SK-N-MC (cell line): ENCODE measurements at regions not wholly inside any gene's neighbourhood (a gene's known extent, or its start where the extent isn't known, plus 50 kb on each side); places are given as distances from the start of the nearest gene placed in this dataset.

ENCODE experiments used
- DNase-seq: peaks from one replicate; pipeline ENCODE4 v3.0.0-alpha.2; 2011; ENCODE audit warnings: low read depth, low spot score
- H3K27ac ChIP-seq: fragments of 200-600 bp; sonication (generic); 2 replicates; pipeline ENCODE4 v1.5.1; 2016; ENCODE audit warnings: mixed run types
- H3K36me3 ChIP-seq: fragments of 200-600 bp; sonication (generic); 2 replicates; pipeline ENCODE4 v1.6.1; 2017; ENCODE audit warnings: antibody characterized with exemption, low read length, mixed read lengths; ENCODE audit not compliant: insufficient read depth
- H3K4me3 ChIP-seq: fragments of 200-600 bp; sonication (generic); 2 replicates; pipeline ENCODE4 v1.5.1; 2016
- H3K9ac ChIP-seq: fragments of 200-600 bp; sonication (generic); 2 replicates; pipeline ENCODE4 v1.8.0; 2017; ENCODE audit warnings: mixed run types, mixed read lengths; ENCODE audit not compliant: insufficient read length
- H3K9me3 ChIP-seq: fragments of 200-600 bp; sonication (generic); 2 replicates; pipeline ENCODE4 v1.6.1; 2017; ENCODE audit warnings: low read depth, mild to moderate bottlenecking, antibody characterized with exemption, low read length, moderate library complexity, mixed read lengths
- EZH2 ChIP-seq: fragments of 200-600 bp; sonication (generic); IDR thresholded peaks from one replicate; pipeline ENCODE4 v1.6.1; 2017; ENCODE audit warnings: antibody characterized with exemption
- FOXP2 ChIP-seq: optimal IDR thresholded peaks from 2 replicates; pipeline ENCODE3; 2011; ENCODE audit warnings: mild to moderate bottlenecking, moderate library complexity; ENCODE audit not compliant: insufficient read depth; ENCODE audit errors: extremely low read length, control extremely low read depth
- POLR2AphosphoS5 ChIP-seq: IDR thresholded peaks from 2 replicates; pipeline ENCODE4 v1.6.1; 2012; ENCODE audit warnings: mild to moderate bottlenecking, low read depth, low read length, borderline replicate concordance

GRCh38 chr20:34163307-34163706, 51.3 kb upstream of the EIF2S2 start:
- no peak overlapping the region for H3K4me3 ChIP-seq
- no peaks in the 10 kb centered on the region for H3K9me3 ChIP-seq
- no peak overlapping the region for H3K27ac ChIP-seq
- H3K36me3 ChIP-seq, result no peaks in the 10 kb centered on the region
- no peak for DNase-seq
- TF ChIP-seq POLR2AphosphoS5 (no peak), EZH2 (no peak), FOXP2 (no peak)
- no peak overlapping the region for H3K9ac ChIP-seq

DNA sequence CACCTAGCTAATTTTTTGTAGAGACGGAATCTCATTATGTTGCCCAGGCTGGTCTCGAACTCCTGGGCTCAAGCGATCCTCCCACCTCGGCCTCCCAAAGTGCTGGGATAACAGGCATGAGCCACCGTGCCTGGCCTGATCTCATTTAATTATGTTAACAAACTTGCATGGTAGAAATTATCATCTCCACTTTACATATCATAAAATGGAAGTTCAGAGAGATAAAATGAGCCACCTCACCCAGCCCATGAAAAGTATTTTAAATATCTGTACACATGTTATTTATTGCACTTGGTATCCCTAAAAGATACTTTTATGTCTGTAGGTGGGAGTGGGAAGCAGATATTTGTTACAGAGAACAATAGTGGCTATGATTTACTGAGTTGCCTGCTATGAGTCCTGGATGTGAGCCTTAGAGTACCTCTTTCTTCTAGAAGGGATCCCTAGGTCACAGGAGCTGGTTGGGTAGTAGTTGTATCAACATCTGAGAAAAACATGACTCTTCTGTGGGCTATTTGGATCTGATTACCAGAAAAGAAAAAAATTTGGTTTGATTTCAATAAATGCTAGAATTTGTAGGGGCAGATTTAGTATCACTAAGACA, 52.4 kb upstream of the EIF2S2 start:
- TF ChIP-seq POLR2AphosphoS5 (no peak), EZH2 (no peak), FOXP2 (no peak)
- no peaks in the 10 kb centered on the region for H3K36me3 ChIP-seq
- no peaks in the 10 kb centered on the region for H3K9me3 ChIP-seq

GRCh38 chr20:34165018-34165619, 53.1 kb upstream of the EIF2S2 start:
- H3K36me3 ChIP-seq, result no peaks in the 10 kb centered on the region
- peak; percentile 47 for DNase-seq
- H3K9ac ChIP-seq, result peak overlapping the region; percentile 48
- peak overlapping the region; percentile 77 for H3K27ac ChIP-seq
- H3K4me3 ChIP-seq, result peak overlapping the region; percentile 63
- H3K9me3 ChIP-seq, result no peaks in the 10 kb centered on the region
- TF ChIP-seq POLR2AphosphoS5, result no peak
- no peak for TF ChIP-seq FOXP2
- no peak for TF ChIP-seq EZH2

More for the DNA sequence above, 52.4 kb upstream of the EIF2S2 start:
- Histone ChIP-seq H3K9ac (peak overlapping the region; percentile 48), H3K27ac (peak overlapping the region; percentile 77), H3K4me3 (peak overlapping the region; percentile 63)
- no peak for DNase-seq

DNA sequence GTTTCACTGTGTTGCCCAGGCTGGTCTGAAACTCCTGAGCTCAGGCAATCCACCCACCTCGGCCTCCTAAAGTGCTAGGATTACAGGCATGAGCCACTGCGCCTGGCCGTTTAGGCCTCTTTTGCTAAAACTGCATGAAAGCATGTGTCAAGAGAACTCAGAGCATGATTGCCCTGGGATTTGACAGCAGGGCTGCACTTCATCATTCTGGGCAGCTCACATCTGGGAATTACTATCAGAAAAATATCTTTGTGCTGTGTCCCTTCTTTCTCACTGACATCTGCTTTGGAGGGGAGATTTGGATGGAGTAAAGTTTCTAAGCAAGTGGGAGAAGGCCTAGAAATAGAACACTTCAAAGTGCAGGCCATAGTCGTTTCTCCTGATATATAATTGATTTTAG, 59.6 kb upstream of the EIF2S2 start:
- Histone ChIP-seq H3K4me3 (no peak overlapping the region), H3K9ac (no peak overlapping the region), H3K36me3 (no peaks in the 10 kb centered on the region), H3K9me3 (0 out of 2 replicates have a peak, but pooled peaks cover 3% of the 10 kb centered on the region), H3K27ac (no peak overlapping the region)
- TF ChIP-seq POLR2AphosphoS5 (no peak), EZH2 (no peak), FOXP2 (no peak)
- no peak for DNase-seq

DNA sequence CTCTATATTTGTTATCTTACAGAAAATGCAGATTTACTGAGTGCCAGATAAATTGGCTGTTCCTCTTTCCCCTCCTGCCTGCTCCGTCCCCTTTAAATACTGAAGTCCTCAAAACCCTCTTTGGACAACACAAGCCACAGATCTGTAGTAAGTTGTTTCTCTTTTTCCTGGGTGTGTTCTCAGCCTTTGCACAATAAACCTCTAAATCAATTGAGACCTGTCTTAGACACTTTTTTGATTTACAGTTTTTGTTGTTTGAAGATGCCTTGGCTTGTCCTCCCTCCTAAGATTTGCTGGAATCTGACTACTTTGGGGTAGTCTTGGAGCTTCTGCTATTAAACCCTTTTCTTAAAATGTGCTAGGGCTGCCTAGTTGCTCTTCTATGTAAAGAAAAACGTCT, 60.9 kb upstream of the EIF2S2 start:
- no peak for DNase-seq

GRCh38 chr20:34175079-34175478, 63.0 kb upstream of the EIF2S2 start:
- Histone ChIP-seq H3K9ac (no peak overlapping the region), H3K9me3 (0 out of 2 replicates have a peak, but pooled peaks cover 3% of the 10 kb centered on the region), H3K36me3 (no peaks in the 10 kb centered on the region), H3K27ac (no peak overlapping the region), H3K4me3 (no peak overlapping the region)
- no peak for DNase-seq
- TF ChIP-seq POLR2AphosphoS5, result no peak
- no peak for TF ChIP-seq EZH2

More for the DNA sequence above, 60.9 kb upstream of the EIF2S2 start:
- Histone ChIP-seq H3K27ac (no peak overlapping the region), H3K9me3 (0 out of 2 replicates have a peak, but pooled peaks cover 3% of the 10 kb centered on the region), H3K4me3 (no peak overlapping the region), H3K9ac (no peak overlapping the region), H3K36me3 (no peaks in the 10 kb centered on the region)
- TF ChIP-seq POLR2AphosphoS5 (no peak), EZH2 (no peak), FOXP2 (no peak)

GRCh38 chr20:34175879-34176278, 63.8 kb upstream of the EIF2S2 start:
- no peaks in the 10 kb centered on the region for H3K36me3 ChIP-seq
- no peak overlapping the region for H3K4me3 ChIP-seq
- DNase-seq, result no peak
- 0 out of 2 replicates have a peak, but pooled peaks cover 3% of the 10 kb centered on the region for H3K9me3 ChIP-seq
- TF ChIP-seq EZH2, result no peak
- no peak for TF ChIP-seq POLR2AphosphoS5
- no peak for TF ChIP-seq FOXP2
- H3K27ac ChIP-seq, result peak overlapping the region; percentile 37; the same call in 1 of the 2 replicates
- H3K9ac ChIP-seq, result no peak overlapping the region

GRCh38 chr20:34177052-34177451, 64.2 kb upstream of the ASIP start:
- Histone ChIP-seq H3K4me3 (no peak overlapping the region), H3K9me3 (0 out of 2 replicates have a peak, but pooled peaks cover 3% of the 10 kb centered on the region), H3K9ac (no peak overlapping the region), H3K36me3 (no peaks in the 10 kb centered on the region), H3K27ac (no peak overlapping the region)
- TF ChIP-seq FOXP2, result no peak
- no peak for TF ChIP-seq POLR2AphosphoS5
- no peak for TF ChIP-seq EZH2
- no peak for DNase-seq
